Activated CD4-positive, alpha-beta memory T cell treated with anti-CD3 and anti-CD28 coated beads for 36 hours (primary cell): ENCODE measurements at regions not wholly inside any gene's neighbourhood (a gene's known extent, or its start where the extent isn't known, plus 50 kb on each side); places are given as distances from the start of the nearest gene placed in this dataset.

Source experiments
- CTCF ChIA-PET: fragments of 350-600 bp; sonication (Branson Sonifier 250); formaldehyde crosslinking; loops from one replicate; lab custom pipeline; 2021; ENCODE audit warnings: antibody characterized with exemption, inconsistent platforms; lab: Charles Lee
- POLR2A ChIA-PET: fragments of 350-600 bp; sonication (Branson Sonifier 250); formaldehyde crosslinking; loops from one replicate; lab custom pipeline; 2021; ENCODE audit warnings: antibody characterized with exemption; lab: Charles Lee
- DNase-seq: peaks from one replicate; pipeline ENCODE4 v3.0.0-alpha.2; 2020
- H3K27ac Mint-ChIP-seq: one replicate; pipeline ENCODE4 v1.8.0; 2021; ENCODE audit warnings: mixed read lengths
- H3K27me3 Mint-ChIP-seq: one replicate; pipeline ENCODE4 v1.8.0; 2021; ENCODE audit warnings: mixed read lengths
- H3K36me3 Mint-ChIP-seq: one replicate; pipeline ENCODE4 v1.8.0; 2021; ENCODE audit warnings: mixed read lengths
- H3K4me1 Mint-ChIP-seq: one replicate; pipeline ENCODE4 v1.8.0; 2021; ENCODE audit warnings: low read depth, mixed read lengths
- H3K4me3 Mint-ChIP-seq: one replicate; pipeline ENCODE4 v1.8.0; 2021; ENCODE audit warnings: mild to moderate bottlenecking, mixed read lengths
- H3K9me3 Mint-ChIP-seq: one replicate; pipeline ENCODE4 v1.8.0; 2021; ENCODE audit warnings: mixed read lengths
- intact Hi-C: fragments of 100-400 bp; cut with micrococcal nuclease; formaldehyde crosslinking; loops from one replicate; pipeline ENCODE4 v1.15.1; 2023

GRCh38 chr12:46491548-46491947 lies 119.0 kb upstream of the SLC38A2 start:
- H3K4me3 Mint-ChIP-seq = no peak overlapping the region
- POLR2A ChIA-PET = no interaction called here
- H3K4me1 Mint-ChIP-seq = no peaks in the 10 kb centered on the region
- CTCF ChIA-PET = no interaction called here
- no peaks in the 10 kb centered on the region for H3K36me3 Mint-ChIP-seq
- no peak overlapping the region for H3K27ac Mint-ChIP-seq
- DNase-seq = no peak
- H3K9me3 Mint-ChIP-seq = no peaks in the 10 kb centered on the region
- intact Hi-C loops = no loop called here
- no peaks in the 10 kb centered on the region for H3K27me3 Mint-ChIP-seq

DNA sequence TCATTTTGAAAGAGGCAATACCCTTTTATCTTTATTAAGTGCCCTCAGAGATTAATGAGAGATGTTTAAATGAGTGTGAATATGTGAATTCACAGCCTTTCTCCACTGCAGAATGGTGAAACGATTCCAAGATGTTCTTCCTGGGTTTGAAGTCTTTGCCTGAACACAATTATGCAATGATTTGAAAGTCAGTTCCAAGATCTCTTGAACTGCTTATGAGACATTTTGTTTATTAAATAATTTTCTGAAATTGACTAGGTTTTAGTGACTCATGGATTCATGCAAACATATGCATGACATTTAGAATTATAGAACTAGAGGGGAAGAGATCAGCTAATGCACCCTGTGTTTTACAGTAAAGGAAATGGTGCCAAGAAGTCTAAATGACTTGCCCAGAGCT lies 118.1 kb upstream of the SLC38A2 start:
- POLR2A ChIA-PET = no interaction called here
- no peak overlapping the region for H3K27ac Mint-ChIP-seq
- intact Hi-C loops = no loop called here
- no peaks in the 10 kb centered on the region for H3K36me3 Mint-ChIP-seq
- no peaks in the 10 kb centered on the region for H3K27me3 Mint-ChIP-seq
- CTCF ChIA-PET = no interaction called here
- no peaks in the 10 kb centered on the region for H3K9me3 Mint-ChIP-seq
- H3K4me1 Mint-ChIP-seq = no peaks in the 10 kb centered on the region
- no peak overlapping the region for H3K4me3 Mint-ChIP-seq
- DNase-seq = no peak

- H3K27me3 Mint-ChIP-seq = no peaks in the 10 kb centered on the region
- intact Hi-C loops = no loop called here
- no peak overlapping the region for H3K27ac Mint-ChIP-seq
- CTCF ChIA-PET = no interaction called here
- DNase-seq = no peak
- H3K4me1 Mint-ChIP-seq = no peaks in the 10 kb centered on the region
- H3K9me3 Mint-ChIP-seq = no peaks in the 10 kb centered on the region
- POLR2A ChIA-PET = no interaction called here
- no peak overlapping the region for H3K4me3 Mint-ChIP-seq
- H3K36me3 Mint-ChIP-seq = no peaks in the 10 kb centered on the region
Observed at GRCh38 chr12:46489951-46490388, 117.4 kb upstream of the SLC38A2 start.

- CTCF ChIA-PET = no interaction called here
- H3K27ac Mint-ChIP-seq = no peak overlapping the region
- H3K9me3 Mint-ChIP-seq = no peaks in the 10 kb centered on the region
- DNase-seq = no peak
- intact Hi-C loops = no loop called here
- no peaks in the 10 kb centered on the region for H3K36me3 Mint-ChIP-seq
- no peaks in the 10 kb centered on the region for H3K4me1 Mint-ChIP-seq
- H3K4me3 Mint-ChIP-seq = no peak overlapping the region
- POLR2A ChIA-PET = no interaction called here
- H3K27me3 Mint-ChIP-seq = no peaks in the 10 kb centered on the region
Observed at GRCh38 chr12:46487567-46488131, 115.1 kb upstream of the SLC38A2 start.

DNA sequence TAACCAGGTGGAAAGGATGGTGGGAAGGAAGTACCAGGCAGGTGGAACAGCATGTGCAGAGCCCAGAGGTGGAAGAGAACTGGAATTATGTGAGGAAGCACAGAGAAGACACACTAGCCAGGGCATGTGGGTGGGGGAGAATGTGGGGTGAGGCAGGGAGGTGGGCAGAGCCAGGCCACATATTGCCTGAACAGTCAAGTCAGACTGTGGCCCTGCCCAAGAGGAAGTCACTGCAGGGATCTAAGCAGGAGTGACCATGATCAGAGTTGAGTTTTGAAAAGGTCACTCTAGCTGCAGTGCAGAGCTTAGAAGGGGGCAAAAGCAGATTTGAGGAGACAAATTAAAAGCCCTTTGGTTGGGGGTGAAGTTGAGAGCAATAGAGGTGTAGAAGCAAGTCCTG lies 114.0 kb upstream of the SLC38A2 start:
- H3K4me3 Mint-ChIP-seq = no peak overlapping the region
- CTCF ChIA-PET = no interaction called here
- POLR2A ChIA-PET = no interaction called here
- DNase-seq = no peak
- no peaks in the 10 kb centered on the region for H3K4me1 Mint-ChIP-seq
- H3K36me3 Mint-ChIP-seq = no peaks in the 10 kb centered on the region
- intact Hi-C loops = no loop called here
- no peak overlapping the region for H3K27ac Mint-ChIP-seq
- H3K9me3 Mint-ChIP-seq = no peaks in the 10 kb centered on the region
- no peaks in the 10 kb centered on the region for H3K27me3 Mint-ChIP-seq

GRCh38 chr12:46485853-46486252 lies 113.3 kb upstream of the SLC38A2 start:
- POLR2A ChIA-PET = no interaction called here
- Mint-ChIP-seq H3K27ac (no peak overlapping the region), H3K36me3 (no peaks in the 10 kb centered on the region), H3K4me3 (no peak overlapping the region), H3K4me1 (no peaks in the 10 kb centered on the region), H3K27me3 (no peaks in the 10 kb centered on the region), H3K9me3 (no peaks in the 10 kb centered on the region)
- intact Hi-C loops = no loop called here
- no peak for DNase-seq
- CTCF ChIA-PET = no interaction called here

- DNase-seq = no peak
- ChIA-PET POLR2A (no interaction called here), CTCF (interaction anchor here (1.1 kb wide), 1 partner anchor 100 kb away, joined by 3 read pairs; no protein-coding TSS in a partner anchor)
- H3K9me3 Mint-ChIP-seq = no peaks in the 10 kb centered on the region
- intact Hi-C loops = no loop called here
- H3K27me3 Mint-ChIP-seq = no peaks in the 10 kb centered on the region
- no peaks in the 10 kb centered on the region for H3K36me3 Mint-ChIP-seq
- no peaks in the 10 kb centered on the region for H3K4me1 Mint-ChIP-seq
- H3K4me3 Mint-ChIP-seq = no peak overlapping the region
- no peak overlapping the region for H3K27ac Mint-ChIP-seq
Observed at GRCh38 chr12:46484396-46485061, 112.0 kb upstream of the SLC38A2 start.

DNA sequence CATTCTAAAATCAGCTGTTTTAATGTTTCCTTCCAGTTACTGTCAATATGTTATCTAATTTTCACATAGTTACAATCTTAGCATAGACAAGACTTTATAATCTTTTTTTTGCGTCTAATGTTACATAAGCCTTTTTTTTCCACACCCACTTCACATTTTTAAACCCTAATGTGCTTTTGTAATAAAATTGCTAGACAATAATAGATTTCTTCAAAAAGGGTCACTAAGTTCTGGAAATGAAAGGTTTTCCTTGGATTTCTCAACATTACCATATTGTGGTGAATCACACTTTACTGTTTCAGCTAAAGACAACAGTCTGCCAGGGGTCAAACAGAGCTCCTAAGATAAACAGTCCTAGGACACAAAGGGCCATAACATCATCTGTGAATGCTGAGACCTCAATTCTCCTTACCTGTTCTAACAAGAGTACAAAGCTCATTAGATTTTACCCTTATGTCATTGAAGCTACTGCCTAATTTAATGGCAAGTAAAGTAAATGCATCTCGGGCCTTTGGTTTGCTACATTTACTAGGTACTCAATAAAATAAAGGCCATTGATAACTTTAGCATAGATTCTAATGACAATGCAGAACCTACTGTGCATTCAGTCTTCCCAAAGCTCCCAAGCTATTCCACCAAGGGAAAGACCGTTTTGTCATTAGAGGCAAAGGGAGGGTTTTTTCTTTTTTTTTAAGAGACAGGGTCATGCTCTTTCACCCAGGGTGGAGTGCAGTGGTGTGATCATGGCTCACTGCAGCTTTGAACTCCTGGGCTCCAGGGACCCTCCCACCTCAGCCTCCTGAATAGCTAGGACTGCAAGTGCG lies 111.2 kb upstream of the SLC38A2 start:
- Mint-ChIP-seq H3K9me3 (no peaks in the 10 kb centered on the region), H3K27ac (no peak overlapping the region), H3K27me3 (no peaks in the 10 kb centered on the region), H3K4me1 (no peaks in the 10 kb centered on the region), H3K36me3 (no peaks in the 10 kb centered on the region), H3K4me3 (no peak overlapping the region)
- ChIA-PET POLR2A (no interaction called here), CTCF (interaction anchor here (1.1 kb wide), 1 partner anchor 100 kb away, joined by 3 read pairs; no protein-coding TSS in a partner anchor)
- no peak for DNase-seq
- intact Hi-C loops = no loop called here

GRCh38 chr12:46480724-46481123 lies 108.2 kb upstream of the SLC38A2 start:
- CTCF ChIA-PET = no interaction called here
- H3K4me3 Mint-ChIP-seq = no peak overlapping the region
- intact Hi-C loops = no loop called here
- no peaks in the 10 kb centered on the region for H3K9me3 Mint-ChIP-seq
- no peaks in the 10 kb centered on the region for H3K4me1 Mint-ChIP-seq
- no peaks in the 10 kb centered on the region for H3K27me3 Mint-ChIP-seq
- H3K36me3 Mint-ChIP-seq = no peaks in the 10 kb centered on the region
- DNase-seq = no peak
- POLR2A ChIA-PET = no interaction called here
- no peak overlapping the region for H3K27ac Mint-ChIP-seq

DNA sequence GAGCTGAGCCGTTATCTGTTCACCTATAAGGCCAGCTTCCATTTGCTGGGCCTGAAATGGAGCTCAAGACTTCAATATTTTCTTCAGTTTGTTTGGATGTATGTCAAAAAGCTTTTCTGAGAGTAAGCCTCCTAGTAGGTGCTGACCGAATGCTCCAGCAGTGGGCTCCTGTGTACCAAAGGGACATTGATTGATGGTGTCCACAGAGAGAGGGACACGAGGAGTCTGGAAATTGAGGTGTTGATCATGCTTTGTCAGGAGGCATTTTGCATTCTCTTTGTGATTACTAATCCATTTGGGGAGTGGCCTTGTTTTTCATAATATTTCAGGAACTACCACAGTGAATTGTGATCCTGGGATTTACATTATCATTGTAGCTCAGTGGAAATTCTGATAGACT lies 107.7 kb upstream of the SLC38A2 start:
- no peaks in the 10 kb centered on the region for H3K27me3 Mint-ChIP-seq
- ChIA-PET POLR2A (no interaction called here), CTCF (no interaction called here)
- DNase-seq = no peak
- no peaks in the 10 kb centered on the region for H3K9me3 Mint-ChIP-seq
- H3K27ac Mint-ChIP-seq = no peak overlapping the region
- no peaks in the 10 kb centered on the region for H3K4me1 Mint-ChIP-seq
- no peaks in the 10 kb centered on the region for H3K36me3 Mint-ChIP-seq
- intact Hi-C loops = no loop called here
- H3K4me3 Mint-ChIP-seq = no peak overlapping the region

- H3K27me3 Mint-ChIP-seq = no peaks in the 10 kb centered on the region
- CTCF ChIA-PET = no interaction called here
Observed at GRCh38 chr12:46478123-46478522, 105.5 kb upstream of the SLC38A2 start.

GRCh38 chr12:46477541-46477940 lies 105.0 kb upstream of the SLC38A2 start:
- no peak overlapping the region for H3K4me3 Mint-ChIP-seq
- DNase-seq = no peak
- H3K4me1 Mint-ChIP-seq = peaks cover 6% of the 10 kb centered on the region
- CTCF ChIA-PET = no interaction called here
- H3K9me3 Mint-ChIP-seq = no peaks in the 10 kb centered on the region
- intact Hi-C loops = no loop called here
- no peak overlapping the region for H3K27ac Mint-ChIP-seq
- POLR2A ChIA-PET = no interaction called here
- H3K36me3 Mint-ChIP-seq = no peaks in the 10 kb centered on the region
- H3K27me3 Mint-ChIP-seq = no peaks in the 10 kb centered on the region

More at GRCh38 chr12:46478123-46478522, 105.5 kb upstream of the SLC38A2 start:
- H3K27ac Mint-ChIP-seq = no peak overlapping the region
- H3K36me3 Mint-ChIP-seq = no peaks in the 10 kb centered on the region
- no peaks in the 10 kb centered on the region for H3K9me3 Mint-ChIP-seq
- peaks cover 6% of the 10 kb centered on the region for H3K4me1 Mint-ChIP-seq
- no peak for DNase-seq
- intact Hi-C loops = no loop called here
- POLR2A ChIA-PET = no interaction called here
- H3K4me3 Mint-ChIP-seq = no peak overlapping the region
